AG04450 (cell line): ENCODE measurements at regions not wholly inside any gene's neighbourhood (a gene's known extent, or its start where the extent isn't known, plus 50 kb on each side); places are given as distances from the start of the nearest gene placed in this dataset.
"Not testable (repeated sequence)": the region's sequence is repeated elsewhere in the genome, so short reads cannot be mapped to it uniquely, and the experiment has no call there.

Experiments used
- CTCF ChIA-PET: fragments of 300-600, 350-600 bp; formaldehyde crosslinking; extraction: SDS; loops from one replicate; lab custom pipeline; 2022; ENCODE audit warnings: antibody characterized with exemption, inconsistent platforms; lab: Charles Lee
- POLR2A ChIA-PET: fragments of 350-600 bp; formaldehyde crosslinking; extraction: SDS; loops from one replicate; lab custom pipeline; 2021; ENCODE audit warnings: antibody characterized with exemption, inconsistent platforms; lab: Yijun Ruan, JAX
- DNase-seq: peaks from one replicate; pipeline ENCODE4 v3.0.0-alpha.2; 2011; ENCODE audit warnings: low read depth, low spot score
- H3K27ac ChIP-seq: one replicate; pipeline ENCODE4 v1.5.1; 2012; ENCODE audit warnings: low read depth, low read length, control low read depth
- H3K27me3 ChIP-seq: one replicate; pipeline ENCODE4 v1.6.0; 2012; ENCODE audit warnings: low read length; ENCODE audit not compliant: control insufficient read depth, insufficient read depth
- H3K4me3 ChIP-seq: 2 replicates; pipeline ENCODE4 v1.5.1; 2011; ENCODE audit warnings: mild to moderate bottlenecking, low read depth, low read length, control low read depth
- H3K9me3 ChIP-seq: 2 replicates; pipeline ENCODE4 v1.5.1; 2012; ENCODE audit warnings: low read length; ENCODE audit not compliant: control insufficient read depth, insufficient read depth
- TF ChIP-seq, protein P1 (sequence below): IDR thresholded peaks from 2 replicates; pipeline ENCODE4 v1.5.1; 2011; ENCODE audit warnings: low read depth, low read length, control low read depth, inconsistent platforms

DNA sequence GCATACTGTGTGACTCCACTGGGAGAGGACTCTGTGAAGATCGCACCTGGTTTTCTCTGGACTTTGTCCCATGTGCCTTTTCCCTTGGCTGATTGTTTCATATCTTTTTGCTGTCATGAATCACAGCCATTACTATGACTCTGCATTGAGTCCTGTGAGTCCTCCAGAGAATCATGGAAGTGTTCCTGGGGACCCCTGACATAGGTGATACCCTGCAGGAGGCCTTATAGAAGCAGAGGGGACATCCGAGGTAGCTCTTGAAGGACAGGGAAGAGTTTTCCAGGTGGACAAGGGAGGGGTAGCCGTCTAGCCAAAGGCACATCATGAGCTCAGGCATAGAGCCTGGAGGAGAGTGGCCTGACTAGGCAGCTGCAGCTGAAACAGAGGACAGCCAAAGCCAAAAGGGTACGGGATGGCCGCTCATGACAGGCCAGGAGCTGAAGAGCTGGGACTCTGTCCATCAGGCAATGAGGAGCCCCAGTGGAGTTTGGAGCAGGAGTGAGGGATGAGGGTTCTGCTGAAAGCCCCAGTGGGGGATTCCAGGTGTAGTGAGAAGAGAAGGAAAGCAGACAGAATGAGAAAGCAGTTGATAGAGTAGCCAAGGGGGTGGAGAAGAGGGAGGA is 86.6 kb upstream of the TOX2 start:
- DNase-seq = no peak
- peaks cover 23% of the 10 kb centered on the region for H3K27me3 ChIP-seq
- TF ChIP-seq, protein P1, sequence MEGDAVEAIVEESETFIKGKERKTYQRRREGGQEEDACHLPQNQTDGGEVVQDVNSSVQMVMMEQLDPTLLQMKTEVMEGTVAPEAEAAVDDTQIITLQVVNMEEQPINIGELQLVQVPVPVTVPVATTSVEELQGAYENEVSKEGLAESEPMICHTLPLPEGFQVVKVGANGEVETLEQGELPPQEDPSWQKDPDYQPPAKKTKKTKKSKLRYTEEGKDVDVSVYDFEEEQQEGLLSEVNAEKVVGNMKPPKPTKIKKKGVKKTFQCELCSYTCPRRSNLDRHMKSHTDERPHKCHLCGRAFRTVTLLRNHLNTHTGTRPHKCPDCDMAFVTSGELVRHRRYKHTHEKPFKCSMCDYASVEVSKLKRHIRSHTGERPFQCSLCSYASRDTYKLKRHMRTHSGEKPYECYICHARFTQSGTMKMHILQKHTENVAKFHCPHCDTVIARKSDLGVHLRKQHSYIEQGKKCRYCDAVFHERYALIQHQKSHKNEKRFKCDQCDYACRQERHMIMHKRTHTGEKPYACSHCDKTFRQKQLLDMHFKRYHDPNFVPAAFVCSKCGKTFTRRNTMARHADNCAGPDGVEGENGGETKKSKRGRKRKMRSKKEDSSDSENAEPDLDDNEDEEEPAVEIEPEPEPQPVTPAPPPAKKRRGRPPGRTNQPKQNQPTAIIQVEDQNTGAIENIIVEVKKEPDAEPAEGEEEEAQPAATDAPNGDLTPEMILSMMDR = no peak
- H3K4me3 ChIP-seq = no peak overlapping the region
- ChIA-PET CTCF (no interaction called here), POLR2A (no interaction called here)
- H3K9me3 ChIP-seq = peaks cover 11% of the 10 kb centered on the region
- no peak overlapping the region for H3K27ac ChIP-seq

DNA sequence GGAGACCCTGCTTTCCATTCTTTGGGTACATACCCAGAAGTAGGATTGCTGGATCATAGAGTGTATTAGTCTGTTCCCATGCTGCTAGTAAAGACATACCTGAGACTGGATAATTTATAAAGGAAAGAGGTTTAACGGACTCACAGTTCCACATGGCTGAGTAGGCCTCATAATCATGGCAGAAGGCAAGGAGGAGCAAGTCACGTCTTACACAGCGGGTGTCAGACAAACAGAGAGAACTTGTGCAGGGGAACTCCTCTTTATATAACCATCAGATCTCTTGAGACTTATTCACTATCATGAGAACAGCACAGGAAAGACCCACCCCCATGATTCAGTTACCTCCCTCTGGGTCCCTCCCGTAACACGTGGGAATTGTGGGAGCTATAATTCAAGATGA is 87.7 kb upstream of the TOX2 start:
- H3K9me3 ChIP-seq = peaks cover 11% of the 10 kb centered on the region
- CTCF ChIA-PET, POLR2A ChIA-PET, DNase-seq, H3K4me3 ChIP-seq, H3K27ac ChIP-seq: not testable (repeated sequence)
- peaks cover 15% of the 10 kb centered on the region for H3K27me3 ChIP-seq

DNA sequence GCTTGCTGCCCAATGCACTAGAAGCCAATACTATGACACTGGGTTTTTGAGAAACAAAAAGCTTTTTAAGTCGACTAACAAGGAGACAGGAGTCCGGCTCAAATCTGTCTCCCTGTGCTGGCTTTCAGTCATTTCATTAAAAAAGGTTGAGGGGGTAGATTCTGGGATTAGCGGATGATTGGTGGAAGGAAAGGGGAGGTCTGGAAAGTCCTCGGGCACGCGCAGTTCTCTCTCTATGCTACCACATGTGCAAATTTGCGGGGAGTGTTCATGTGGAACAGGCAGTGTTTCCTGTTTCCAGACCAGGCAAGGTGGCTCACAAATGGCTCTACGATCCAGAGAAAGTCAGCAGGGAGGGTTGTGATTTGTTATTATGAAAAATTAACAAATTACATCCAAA is 89.1 kb upstream of the TOX2 start:
- DNase-seq = no peak
- ChIA-PET CTCF (interaction anchor here (1.4 kb wide), 1 partner anchor 255 kb away, joined by 3 read pairs; no protein-coding TSS in a partner anchor), POLR2A (no interaction called here)
- peaks cover 12% of the 10 kb centered on the region for H3K27me3 ChIP-seq
- peaks cover 3% of the 10 kb centered on the region; the same call in 1 of the 2 replicates for H3K9me3 ChIP-seq
- TF ChIP-seq, protein P1 = no peak
- no peak overlapping the region for H3K27ac ChIP-seq
- H3K4me3 ChIP-seq = no peak overlapping the region

DNA sequence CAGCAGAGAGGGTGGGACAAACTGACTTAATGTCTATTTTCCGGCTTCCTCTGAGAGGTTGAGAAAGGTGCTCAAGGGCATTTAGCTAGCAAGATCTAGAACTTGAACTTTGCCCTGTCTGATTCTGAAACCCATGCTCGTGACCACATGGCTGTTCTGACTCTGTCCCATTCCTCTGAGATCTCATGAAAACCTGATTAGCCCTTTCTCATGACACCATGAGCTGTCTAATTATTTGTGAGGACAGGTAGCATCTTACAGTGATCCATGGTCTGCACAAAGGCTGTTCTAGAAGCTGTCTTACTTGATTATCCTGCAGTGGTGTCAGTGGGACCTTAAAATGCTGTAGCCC is 89.6 kb upstream of the TOX2 start:
- H3K9me3 ChIP-seq = no peaks in the 10 kb centered on the region
- H3K27ac ChIP-seq = no peak overlapping the region
- CTCF ChIA-PET = interaction anchor here (1.4 kb wide), 1 partner anchor 255 kb away, joined by 3 read pairs; no protein-coding TSS in a partner anchor
- no peak overlapping the region for H3K4me3 ChIP-seq
- no peak for DNase-seq
- POLR2A ChIA-PET = no interaction called here
- H3K27me3 ChIP-seq = peaks cover 12% of the 10 kb centered on the region
- TF ChIP-seq, protein P1 = no peak

DNA sequence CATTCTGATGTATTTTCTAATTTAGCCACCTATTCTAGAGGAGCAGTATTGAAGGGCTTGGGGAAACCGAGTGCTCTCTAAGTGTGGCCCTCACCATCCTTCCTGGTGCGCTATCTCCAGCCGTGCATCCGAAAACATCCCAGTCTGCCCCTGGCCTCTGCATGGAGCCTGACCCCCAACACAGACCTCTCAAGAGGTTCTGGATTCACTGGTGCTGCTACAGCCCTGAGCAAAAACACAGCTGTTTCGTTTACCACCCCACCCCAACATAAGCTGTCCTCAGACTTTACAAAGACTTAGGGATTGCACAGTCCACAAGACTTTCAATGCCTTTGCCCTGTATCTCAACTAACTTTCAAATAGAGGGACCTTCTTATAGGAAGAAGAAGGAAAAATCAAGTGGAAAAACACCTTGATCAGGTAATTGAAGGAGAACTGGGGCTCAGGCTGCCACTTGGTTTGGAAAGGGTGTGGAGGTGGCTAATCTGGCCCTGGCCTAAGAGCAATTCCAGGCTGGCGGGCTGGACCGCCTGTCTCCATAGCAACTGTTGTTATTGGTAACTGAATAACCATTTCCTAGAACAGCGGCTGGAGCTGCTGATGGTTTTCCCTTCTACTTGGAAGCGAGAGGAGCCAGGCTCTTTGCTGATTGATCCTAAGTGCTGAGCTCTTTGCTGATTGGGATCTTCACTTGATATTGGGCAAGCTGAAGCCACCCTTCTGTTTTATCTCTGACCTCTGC is 90.2 kb upstream of the TOX2 start:
- ChIA-PET POLR2A (no interaction called here), CTCF (interaction anchor here (1.4 kb wide), 1 partner anchor 256 kb away, joined by 3 read pairs; no protein-coding TSS in a partner anchor)
- no peak overlapping the region for H3K27ac ChIP-seq
- H3K4me3 ChIP-seq = no peak overlapping the region
- TF ChIP-seq, protein P1 = no peak
- peaks cover 10% of the 10 kb centered on the region for H3K27me3 ChIP-seq
- DNase-seq = no peak
- H3K9me3 ChIP-seq = no peaks in the 10 kb centered on the region
